HT-29 (cell line): ENCODE measurements at regions not wholly inside any gene's neighbourhood (a gene's known extent, or its start where the extent isn't known, plus 50 kb on each side); places are given as distances from the start of the nearest gene placed in this dataset.
"Not testable (repeated sequence)": the region's sequence is repeated elsewhere in the genome, so short reads cannot be mapped to it uniquely, and the experiment has no call there.

Experiments used
- DNase-seq: peaks from one replicate; pipeline ENCODE4 v3.0.0-alpha.2; 2015; ENCODE audit warnings: low spot score

GRCh38 chr5:10126900-10127299, 122.8 kb downstream of the ATPSCKMT start:
- DNase-seq: no peak

GRCh38 chr5:10125116-10125515, 124.6 kb downstream of the ATPSCKMT start:
- no peak for DNase-seq

GRCh38 chr5:10124287-10124686, 125.4 kb downstream of the ATPSCKMT start:
- DNase-seq: no peak

- DNase-seq: no peak
Measured at GRCh38 chr5:10123254-10123989, 126.3 kb downstream of the ATPSCKMT start.

GRCh38 chr5:10122076-10122726, 127.5 kb downstream of the ATPSCKMT start:
- no peak for DNase-seq

- DNase-seq: no peak
Measured at GRCh38 chr5:10120934-10121333, 128.8 kb downstream of the ATPSCKMT start.

GRCh38 chr5:10118150-10118549, 131.5 kb downstream of the ATPSCKMT start:
- no peak for DNase-seq

- DNase-seq: no peak
Measured at GRCh38 chr5:10116594-10116993, 133.1 kb downstream of the ATPSCKMT start.

GRCh38 chr5:10115669-10116068, 134.0 kb downstream of the ATPSCKMT start:
- no peak for DNase-seq

- DNase-seq: peak; percentile 61
Measured at GRCh38 chr5:10111571-10111970, 138.1 kb downstream of the ATPSCKMT start.

- DNase-seq: no peak
Measured at GRCh38 chr5:10110228-10110627, 139.5 kb downstream of the ATPSCKMT start.

GRCh38 chr5:10109299-10109698, 140.4 kb downstream of the ATPSCKMT start:
- no peak for DNase-seq

GRCh38 chr5:10106806-10107205, 142.9 kb downstream of the ATPSCKMT start:
- DNase-seq: no peak

GRCh38 chr5:10106285-10106684, 143.4 kb downstream of the ATPSCKMT start:
- DNase-seq: no peak

GRCh38 chr5:10102706-10103497, 146.8 kb downstream of the ATPSCKMT start:
- no peak for DNase-seq

GRCh38 chr5:10102235-10102634, 147.5 kb downstream of the ATPSCKMT start:
- DNase-seq: not testable (repeated sequence)

- no peak for DNase-seq
Measured at GRCh38 chr5:10099548-10099947, 150.1 kb downstream of the ATPSCKMT start.

- no peak for DNase-seq
Measured at GRCh38 chr5:10091701-10092100, 158.0 kb downstream of the ATPSCKMT start.

- no peak for DNase-seq
Measured at GRCh38 chr5:10090074-10090473, 159.6 kb downstream of the ATPSCKMT start.

GRCh38 chr5:10085185-10085584, 164.5 kb downstream of the ATPSCKMT start:
- no peak for DNase-seq

GRCh38 chr5:10081584-10081983, 168.1 kb downstream of the ATPSCKMT start:
- no peak for DNase-seq

- DNase-seq: no peak
Measured at GRCh38 chr5:10077791-10078545, 171.7 kb downstream of the ATPSCKMT start.
